Ishikawa (cell line): ENCODE measurements at regions not wholly inside any gene's neighbourhood (a gene's known extent, or its start where the extent isn't known, plus 50 kb on each side); places are given as distances from the start of the nearest gene placed in this dataset.

Source experiments
- CEBPB ChIP-seq: IDR thresholded peaks from 2 replicates; pipeline ENCODE4 v1.6.1; 2012
- CREB1 ChIP-seq: IDR thresholded peaks from 2 replicates; pipeline ENCODE4 v1.6.1; 2012; ENCODE audit warnings: low read depth
- EGR1 ChIP-seq: IDR thresholded peaks from 2 replicates; pipeline ENCODE4 v1.6.1; 2012
- EP300 ChIP-seq: IDR thresholded peaks from 2 replicates; pipeline ENCODE4 v1.6.1; 2012; ENCODE audit warnings: borderline replicate concordance
- FOXM1 ChIP-seq: IDR thresholded peaks from 2 replicates; pipeline ENCODE4 v1.6.1; 2012; ENCODE audit warnings: low read depth, borderline replicate concordance
- MAX ChIP-seq: IDR thresholded peaks from 2 replicates; pipeline ENCODE4 v1.6.1; 2012
- NFIC ChIP-seq: IDR thresholded peaks from 2 replicates; pipeline ENCODE4 v1.6.1; 2012
- RAD21 ChIP-seq: IDR thresholded peaks from 2 replicates; pipeline ENCODE4 v1.6.1; 2012; ENCODE audit warnings: low read depth
- REST ChIP-seq: IDR thresholded peaks from 2 replicates; pipeline ENCODE4 v1.6.1; 2012; ENCODE audit warnings: low read depth, mild to moderate bottlenecking
- TAF1 ChIP-seq: IDR thresholded peaks from 2 replicates; pipeline ENCODE4 v1.6.1; 2012; ENCODE audit warnings: low read depth, mild to moderate bottlenecking
- TCF12 ChIP-seq: IDR thresholded peaks from 2 replicates; pipeline ENCODE4 v1.6.1; 2012; ENCODE audit warnings: low read depth
- TEAD4 ChIP-seq: IDR thresholded peaks from 2 replicates; pipeline ENCODE4 v1.6.1; 2012
- USF1 ChIP-seq: IDR thresholded peaks from 2 replicates; pipeline ENCODE4 v1.6.1; 2012
- YY1 ChIP-seq: IDR thresholded peaks from 2 replicates; pipeline ENCODE4 v1.6.1; 2012; ENCODE audit warnings: low read depth
- ZBTB7A ChIP-seq: IDR thresholded peaks from 2 replicates; pipeline ENCODE4 v1.6.1; 2012; ENCODE audit warnings: low read depth

GRCh38 chr10:125557801-125558505 is 125.0 kb downstream of the TEX36 start:
- TF ChIP-seq FOXM1, result no peak
- no peak for TF ChIP-seq RAD21
- TF ChIP-seq TCF12, result no peak
- TF ChIP-seq CEBPB, result no peak
- no peak for TF ChIP-seq CREB1
- no peak for TF ChIP-seq MAX
- TF ChIP-seq TAF1, result no peak
- no peak for TF ChIP-seq EP300
- no peak for TF ChIP-seq YY1
- TF ChIP-seq REST, result no peak
- no peak for TF ChIP-seq TEAD4
- TF ChIP-seq USF1, result no peak
- TF ChIP-seq ZBTB7A, result no peak

- no peak for TF ChIP-seq CEBPB
- no peak for TF ChIP-seq TCF12
- no peak for TF ChIP-seq EGR1
- no peak for TF ChIP-seq CREB1
- TF ChIP-seq MAX, result no peak
- TF ChIP-seq ZBTB7A, result no peak
- no peak for TF ChIP-seq REST
- TF ChIP-seq NFIC, result no peak
- TF ChIP-seq EP300, result no peak
- no peak for TF ChIP-seq YY1
- TF ChIP-seq RAD21, result no peak
- no peak for TF ChIP-seq TEAD4
- TF ChIP-seq FOXM1, result no peak
- TF ChIP-seq USF1, result no peak
- no peak for TF ChIP-seq TAF1
Observed at GRCh38 chr10:125557311-125557710, 125.7 kb downstream of the TEX36 start.

GRCh38 chr10:125556882-125557281 is 126.1 kb downstream of the TEX36 start:
- no peak for TF ChIP-seq ZBTB7A
- no peak for TF ChIP-seq REST
- no peak for TF ChIP-seq TAF1
- TF ChIP-seq MAX, result no peak
- no peak for TF ChIP-seq YY1
- TF ChIP-seq TEAD4, result no peak
- no peak for TF ChIP-seq EGR1
- no peak for TF ChIP-seq NFIC
- TF ChIP-seq FOXM1, result no peak
- TF ChIP-seq RAD21, result no peak
- TF ChIP-seq USF1, result no peak
- TF ChIP-seq TCF12, result no peak
- no peak for TF ChIP-seq CREB1

GRCh38 chr10:125555743-125556142 is 127.2 kb downstream of the TEX36 start:
- TF ChIP-seq EGR1 (no peak), FOXM1 (no peak), TAF1 (no peak), EP300 (no peak), NFIC (no peak), CEBPB (no peak), TEAD4 (no peak), MAX (no peak), RAD21 (no peak)
